ENCODE measurements at regions not wholly inside any gene's neighbourhood (a gene's known extent, or its start where the extent isn't known, plus 50 kb on each side); places are given as distances from the start of the nearest gene placed in this dataset.
A peak's percentile ranks its signal among the peaks of the same experiment; 100 is the strongest.

- 0 out of 2 replicates have a peak overlapping the region, but pooled peaks have one; percentile 14 for H2BK12ac ChIP-seq (ENCODE audit: low read depth, low read length)
- no peaks in the 10 kb centered on the region for H3K9me3 ChIP-seq (ENCODE audit: insufficient read depth in 2 of 2, low read depth in 1 of 2, low read length in 1 of 2)
- no peak overlapping the region for H3K14ac ChIP-seq (ENCODE audit: insufficient read length)
- no peaks in the 10 kb centered on the region for H4K20me1 ChIP-seq (replicated peaks in 1 of 2; ENCODE audit: control insufficient read depth in 1 of 2, insufficient read depth in 2 of 2, low read length in 2 of 2)
- H3K27me3 ChIP-seq (replicated peaks in 1 of 4; ENCODE audit: control insufficient read depth in 3 of 4, extremely low read depth in 1 of 4, insufficient read depth in 3 of 4, low read length in 3 of 4), result no peaks in the 10 kb centered on the region
- no peak for FAIRE-seq
- no peak overlapping the region for H4K5ac ChIP-seq (ENCODE audit: insufficient read length, low read depth, low read length)
- H2BK15ac ChIP-seq (ENCODE audit: low read length), result no peak overlapping the region
- no peak overlapping the region for H3K9ac ChIP-seq (replicated peaks in 1 of 4; ENCODE audit: extremely low read depth in 1 of 4, low read depth in 3 of 4, low read length in 3 of 4)
- H3K4me3 ChIP-seq (ENCODE audit: extremely low read depth in 1 of 4, insufficient read depth in 2 of 4, low read depth in 3 of 4, low read length in 4 of 4), result no peak overlapping the region
- no peak overlapping the region for H2AK5ac ChIP-seq (ENCODE audit: low read depth, low read length)
- ChIA-PET CTCF (ENCODE audit: partially characterized antibody) (no interaction called here), POLR2A (ENCODE audit: partially characterized antibody) (no interaction called here)
- H3K79me2 ChIP-seq (ENCODE audit: control insufficient read depth in 1 of 2, insufficient read depth in 2 of 2, low read length in 2 of 2), result no peaks in the 10 kb centered on the region
- no peak overlapping the region for H4K91ac ChIP-seq (replicated peaks; ENCODE audit: insufficient read length, low read length)
- 92% methylated on average over 6 of the region's 6 CpGs; no CpG with 5 or more reads in 1 of the 2 experiments for WGBS, 2 experiments (ENCODE audit: extremely low coverage in 1 of 2, insufficient coverage in 1 of 2, insufficient read length in 1 of 2, insufficient replicate concordance in 2 of 2, low coverage in 1 of 2, low lambda C conversion rate in 2 of 2, missing lambda C conversion rate in 1 of 2)
- no peak overlapping the region for H3K18ac ChIP-seq (ENCODE audit: extremely low read depth, low read length)
- H2BK120ac ChIP-seq (replicated peaks; ENCODE audit: low read depth, low read length), result no peak overlapping the region
- H3K23ac ChIP-seq (ENCODE audit: insufficient read length), result no peak overlapping the region
- H3K36me3 ChIP-seq (ENCODE audit: control insufficient read depth in 2 of 4, insufficient read depth in 4 of 4, low read length in 3 of 4), result no peaks in the 10 kb centered on the region
- H3K4me1 ChIP-seq (replicated peaks in 1 of 4; ENCODE audit: control insufficient read depth in 3 of 4, insufficient read depth in 4 of 4, low read length in 3 of 4), result peaks cover 0 to 16% (median 6%) of the 10 kb centered on the region in 4 experiments; a peak in 4 of 7 replicates
- H4K8ac ChIP-seq (ENCODE audit: extremely low read depth, insufficient read depth, low read length), result no peak overlapping the region
- H3K56ac ChIP-seq (replicated peaks; ENCODE audit: insufficient read length, low read depth, low read length), result no peak overlapping the region
- H2AFZ ChIP-seq (ENCODE audit: low read length), result no peak overlapping the region
- no peaks in the 10 kb centered on the region; the same call in 1 of the 2 replicates for H3K23me2 ChIP-seq (ENCODE audit: low read depth, low read length)
- peak overlapping the region; percentile 9 for H3K4ac ChIP-seq (replicated peaks; ENCODE audit: insufficient read length, low read depth, low read length)
- peak overlapping the region; percentile 51; the same call in 1 of the 2 replicates for H2BK20ac ChIP-seq (ENCODE audit: low read length)
- TF ChIP-seq PHF8 (conservative IDR thresholded peaks at IDR 0.05; ENCODE audit: low read depth, low read length), result no peak
- TF ChIP-seq SP2 (IDR thresholded peaks at IDR 0.05; ENCODE audit: low read length), result no peak
- TF ChIP-seq CBX5 (IDR thresholded peaks at IDR 0.05; ENCODE audit: low read depth, low read length), result no peak
- no peak for TF ChIP-seq RXRA (IDR thresholded peaks at IDR 0.05; ENCODE audit: insufficient read depth, low read depth, low read length)
- TF ChIP-seq NANOG (IDR thresholded peaks at IDR 0.05; ENCODE audit: insufficient read depth, low read depth, low read length, poor library complexity, severe bottlenecking), result no peak
- TF ChIP-seq YY1 (IDR thresholded peaks at IDR 0.05; ENCODE audit: low read depth, low read length), result no peak
- TF ChIP-seq NRF1 (IDR thresholded peaks at IDR 0.05; ENCODE audit: low read depth, low read length), result no peak
- no peak for TF ChIP-seq CTCF (IDR thresholded peaks at IDR 0.05; ENCODE audit: control extremely low read depth in 1 of 3, insufficient read depth in 1 of 3, low read depth in 1 of 3, low read length in 3 of 3)
- no peak for TF ChIP-seq SAP30 (IDR thresholded peaks at IDR 0.05; ENCODE audit: insufficient read depth, insufficient replicate concordance, low read length)
- no peak for TF ChIP-seq JUN (IDR thresholded peaks at IDR 0.05; ENCODE audit: low read depth, low read length)
- no peak for TF ChIP-seq FOSL1 (IDR thresholded peaks at IDR 0.05; ENCODE audit: insufficient read depth, low read depth, low read length)
- no peaks in the 10 kb centered on the region for H3K79me1 ChIP-seq (ENCODE audit: low read depth, low read length)
- no peak overlapping the region for H3K4me2 ChIP-seq (ENCODE audit: insufficient read depth in 1 of 2, low read depth in 2 of 2, low read length in 2 of 2)
- H3K27ac ChIP-seq (ENCODE audit: low read depth, low read length), result no peak overlapping the region
- H2BK5ac ChIP-seq (ENCODE audit: low read depth, low read length), result no peak overlapping the region
- DNase-seq (ENCODE audit: low read depth in 1 of 2, low spot score in 2 of 2), result no peak
Observed at GRCh38 chr20:51906049-51906448, 103.7 kb upstream of the SALL4 start.

Measured in H1 (cell line).